Sigmoid colon (tissue), 6 donors: ENCODE measurements at regions not wholly inside any gene's neighbourhood (a gene's known extent, or its start where the extent isn't known, plus 50 kb on each side); places are given as distances from the start of the nearest gene placed in this dataset.

ENCODE experiments used
- DNase-seq: peaks from one replicate; pipeline ENCODE4 v3.0.0-alpha.2; 2019
- H3K27ac ChIP-seq, 4 donors: fragments of 200-600 bp; sonication (generic); one replicate each; pipeline ENCODE4 v1.5.1; 2016 to 2019; ENCODE audit warnings: mild to moderate bottlenecking in 1 of 4
- H3K27me3 ChIP-seq, 3 donors: fragments of 200-600 bp; sonication (generic); one replicate each; pipeline ENCODE4 v1.5.1; 2019; ENCODE audit warnings: mild to moderate bottlenecking in 1 of 3
- H3K36me3 ChIP-seq, 4 donors: fragments of 200-600 bp; sonication (generic); one replicate each; pipeline ENCODE4 v1.5.1; 2016 to 2019
- H3K4me1 ChIP-seq, 4 donors: fragments of 200-600 bp; sonication (generic); one replicate each; pipeline ENCODE4 v1.5.1; 2017 to 2019
- H3K4me3 ChIP-seq, 4 donors: fragments of 200-600 bp; sonication (generic); one replicate each; pipeline ENCODE4 v1.5.1; 2017 to 2019; ENCODE audit warnings: mild to moderate bottlenecking in 2 of 4, moderate library complexity in 1 of 4
- H3K9me3 ChIP-seq, 4 donors: fragments of 200-600 bp in 3 of 4; sonication (generic) in 3 of 4; one replicate each; pipeline versions ENCODE4 v1.5.1 to v1.6.1; 2013 to 2019
- EP300 ChIP-seq, 4 donors: sonication (generic); formaldehyde crosslinking; IDR thresholded peaks; one replicate each; pipeline ENCODE4 v1.6.1; 2017; ENCODE audit warnings: antibody characterized with exemption in 4 of 4
- POLR2A ChIP-seq, 2 donors: fragments of 450-650 bp; IDR thresholded peaks; one replicate each; pipeline ENCODE4 v1.6.1; 2016; ENCODE audit warnings: antibody characterized with exemption in 2 of 2, mild to moderate bottlenecking in 2 of 2, moderate library complexity in 2 of 2
- POLR2AphosphoS5 ChIP-seq, 4 donors: sonication (generic); formaldehyde crosslinking; IDR thresholded peaks; one replicate each; pipeline ENCODE4 v1.6.1; 2017; ENCODE audit warnings: antibody characterized with exemption in 4 of 4
- WGBS, 2 donors: extraction: QIAGEN DNeasy Blood & Tissue Kit; methylation state at CpG; one replicate each; pipeline ENCODE4 v1.1.7; 2013; 5-methylcytosine and 5-hydroxymethylcytosine counted together
- intact Hi-C: fragments of 100-400 bp; cut with DNase I; formaldehyde crosslinking; loops from one replicate; pipeline ENCODE4 v1.15.1; 2023
- TF ChIP-seq, protein P1 (sequence below), 4 experiments: fragments of 450-650 bp in 3 of 4; fragments of 200-600 bp in 1 of 4; IDR thresholded peaks; one replicate each; pipeline ENCODE4 v1.5.1; 2016 to 2019; ENCODE audit warnings: antibody characterized with exemption in 4 of 4, mild to moderate bottlenecking in 3 of 4, moderate library complexity in 2 of 4
- donor health status: healthy with polysubstance abuse.
- donor health status: healthy.

DNA sequence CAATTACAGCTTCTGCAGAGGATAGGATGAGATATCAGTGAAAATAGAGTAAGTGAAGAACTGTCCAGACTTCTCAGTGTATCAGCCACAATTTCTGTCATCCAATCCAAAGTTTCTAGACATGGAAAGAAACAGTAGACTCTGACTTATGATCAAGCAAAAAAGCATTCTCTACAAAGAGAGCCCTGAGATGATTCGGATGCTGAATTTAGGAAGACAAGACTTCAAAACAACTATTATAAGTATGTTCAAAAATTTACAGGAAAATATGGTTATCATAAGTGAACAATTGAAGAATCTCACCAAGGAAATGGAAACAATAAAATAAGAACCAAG, 238.2 kb upstream of the IRS2 start:
- TF ChIP-seq POLR2AphosphoS5 (IDR thresholded peaks at IDR 0.05) = no peak
- TF ChIP-seq EP300 (IDR thresholded peaks at IDR 0.05) = no peak
- TF ChIP-seq POLR2A (IDR thresholded peaks at IDR 0.05) = no peak
- 0 to 1% methylated on average over 1 of the region's 1 CpG for WGBS, 2 donors
- Histone ChIP-seq H3K4me1 (peaks cover 0 to 21% (median 19%) of the 10 kb centered on the region in 4 donors), H3K36me3 (no peaks in the 10 kb centered on the region), H3K4me3 (no peak overlapping the region), H3K27me3 (no peaks in the 10 kb centered on the region), H3K27ac (peak overlapping the region; percentile 74 to 86 (median 80)), H3K9me3 (no peaks in the 10 kb centered on the region)
- intact Hi-C loops = loop anchor here (5.0 to 10.0 kb wide), 3 partner anchors 127 to 870 kb away; no protein-coding TSS in a partner anchor
- DNase-seq = no peak

DNA sequence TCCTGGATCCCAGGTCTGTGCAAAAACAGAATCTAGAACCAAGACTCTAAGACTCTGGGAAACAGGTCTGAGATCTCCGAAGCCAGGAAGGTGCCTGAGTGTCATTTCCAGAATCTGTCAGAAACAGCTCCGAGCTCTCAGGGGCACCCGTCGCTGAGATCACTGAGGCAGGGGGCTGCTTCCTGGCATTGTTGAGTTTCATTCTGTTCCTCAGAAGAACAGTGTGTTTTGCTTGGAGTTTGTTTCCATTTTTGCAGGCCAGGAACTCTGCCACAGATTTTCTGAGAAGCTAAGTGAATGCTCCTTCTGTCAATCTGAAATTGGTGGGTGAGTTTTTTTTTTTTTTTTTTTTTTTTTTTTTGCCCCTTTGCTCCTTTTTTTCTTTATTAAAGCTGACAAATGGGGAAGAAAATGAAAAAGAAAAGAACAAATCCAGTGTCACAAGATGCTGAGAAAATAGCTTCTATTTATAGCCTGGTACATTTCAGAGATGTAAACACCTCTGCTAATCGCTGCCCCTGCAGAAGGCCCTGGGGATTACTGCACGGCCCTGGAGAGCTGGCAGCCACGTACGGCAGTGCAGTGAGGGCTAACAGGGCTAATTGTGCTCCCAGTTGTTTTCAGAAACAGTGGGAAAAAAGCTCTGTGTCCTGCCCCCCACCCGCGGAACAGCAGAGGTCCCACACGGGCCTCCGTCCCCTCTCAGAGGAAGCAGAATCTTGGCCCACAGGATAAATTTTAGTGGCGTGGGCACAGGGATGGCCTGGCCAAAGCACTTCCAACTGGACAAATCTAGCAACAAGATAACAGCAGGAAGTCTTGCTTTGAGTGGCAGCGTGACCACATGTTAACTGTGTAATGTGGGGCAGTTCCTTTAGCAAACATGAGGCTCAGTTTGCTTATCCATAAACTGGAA, 237.6 kb upstream of the IRS2 start:
- no peaks in the 10 kb centered on the region for H3K27me3 ChIP-seq
- intact Hi-C loops = loop anchor here (5.0 to 10.0 kb wide), 3 partner anchors 127 to 869 kb away; no protein-coding TSS in a partner anchor
- peak; percentile 85 for DNase-seq
- TF ChIP-seq POLR2A (IDR thresholded peaks at IDR 0.05) = no peak
- peak; percentile 41 to 72 (median 61) for TF ChIP-seq POLR2AphosphoS5 (IDR thresholded peaks at IDR 0.05)
- TF ChIP-seq EP300 (IDR thresholded peaks at IDR 0.05) = peak; percentile 33 to 76 (median 64)
- H3K4me1 ChIP-seq = peaks cover 0 to 21% (median 19%) of the 10 kb centered on the region in 4 donors
- peak overlapping the region; percentile 74 to 86 (median 80) for H3K27ac ChIP-seq
- H3K36me3 ChIP-seq = no peaks in the 10 kb centered on the region
- 59 to 63% methylated on average over 14 of the region's 14 CpGs for WGBS, 2 donors
- H3K9me3 ChIP-seq = no peaks in the 10 kb centered on the region
- H3K4me3 ChIP-seq = no peak overlapping the region

DNA sequence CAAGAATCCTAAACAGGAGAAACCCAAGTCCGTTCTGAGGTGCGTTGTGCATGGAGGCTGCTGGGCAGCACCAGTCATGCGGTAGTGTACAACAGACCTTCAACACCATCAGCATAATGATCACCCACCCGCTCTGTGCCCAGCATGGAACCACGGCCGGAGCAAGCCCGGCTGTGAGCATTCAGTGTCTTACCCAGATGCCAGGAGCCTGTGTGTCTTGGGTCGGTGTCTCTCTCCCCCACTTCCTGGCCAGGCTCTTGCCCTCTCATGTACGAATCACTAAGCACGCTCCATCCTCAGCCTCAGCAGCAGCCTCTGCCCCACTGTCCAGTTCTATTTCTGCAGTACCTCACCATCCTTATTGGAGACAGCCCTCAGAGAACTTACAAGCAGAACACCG, 231.6 kb upstream of the IRS2 start:
- DNase-seq = no peak
- H3K27ac ChIP-seq = no peak overlapping the region
- 85 to 86% methylated on average over 11 of the region's 11 CpGs for WGBS, 2 donors
- intact Hi-C loops = no loop called here
- no peaks in the 10 kb centered on the region for H3K27me3 ChIP-seq
- no peaks in the 10 kb centered on the region for H3K36me3 ChIP-seq
- H3K4me1 ChIP-seq = peaks cover 0 to 15% (median 7%) of the 10 kb centered on the region in 4 donors
- H3K4me3 ChIP-seq = no peak overlapping the region
- no peak for TF ChIP-seq EP300 (IDR thresholded peaks at IDR 0.05)
- no peak for TF ChIP-seq POLR2AphosphoS5 (IDR thresholded peaks at IDR 0.05)
- TF ChIP-seq, protein P1, sequence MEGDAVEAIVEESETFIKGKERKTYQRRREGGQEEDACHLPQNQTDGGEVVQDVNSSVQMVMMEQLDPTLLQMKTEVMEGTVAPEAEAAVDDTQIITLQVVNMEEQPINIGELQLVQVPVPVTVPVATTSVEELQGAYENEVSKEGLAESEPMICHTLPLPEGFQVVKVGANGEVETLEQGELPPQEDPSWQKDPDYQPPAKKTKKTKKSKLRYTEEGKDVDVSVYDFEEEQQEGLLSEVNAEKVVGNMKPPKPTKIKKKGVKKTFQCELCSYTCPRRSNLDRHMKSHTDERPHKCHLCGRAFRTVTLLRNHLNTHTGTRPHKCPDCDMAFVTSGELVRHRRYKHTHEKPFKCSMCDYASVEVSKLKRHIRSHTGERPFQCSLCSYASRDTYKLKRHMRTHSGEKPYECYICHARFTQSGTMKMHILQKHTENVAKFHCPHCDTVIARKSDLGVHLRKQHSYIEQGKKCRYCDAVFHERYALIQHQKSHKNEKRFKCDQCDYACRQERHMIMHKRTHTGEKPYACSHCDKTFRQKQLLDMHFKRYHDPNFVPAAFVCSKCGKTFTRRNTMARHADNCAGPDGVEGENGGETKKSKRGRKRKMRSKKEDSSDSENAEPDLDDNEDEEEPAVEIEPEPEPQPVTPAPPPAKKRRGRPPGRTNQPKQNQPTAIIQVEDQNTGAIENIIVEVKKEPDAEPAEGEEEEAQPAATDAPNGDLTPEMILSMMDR (IDR thresholded peaks at IDR 0.05) = no peak
- no peak for TF ChIP-seq POLR2A (IDR thresholded peaks at IDR 0.05)
- no peaks in the 10 kb centered on the region for H3K9me3 ChIP-seq

DNA sequence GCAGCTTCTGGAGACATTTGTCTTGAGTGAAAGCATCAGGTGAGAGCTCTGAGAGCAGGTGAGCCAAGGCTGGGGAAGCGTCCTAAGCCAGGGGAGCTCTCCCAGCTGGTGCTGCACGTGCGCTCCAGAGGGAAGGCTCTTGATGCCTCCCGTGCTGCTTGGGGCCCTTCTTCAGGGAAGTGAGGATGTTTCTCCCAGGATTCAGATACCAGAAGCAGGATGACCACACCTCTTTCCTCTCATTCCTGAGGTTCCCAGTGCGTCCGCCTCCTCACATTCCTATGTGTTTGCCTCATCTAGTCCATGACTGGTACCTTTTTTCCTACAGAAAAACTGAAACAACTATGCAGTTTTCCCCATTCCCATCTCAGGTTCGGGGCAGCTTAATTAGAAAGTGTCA, 231.0 kb upstream of the IRS2 start:
- Histone ChIP-seq H3K9me3 (no peaks in the 10 kb centered on the region), H3K4me1 (peaks cover 0 to 14% (median 4%) of the 10 kb centered on the region in 4 donors), H3K27me3 (no peaks in the 10 kb centered on the region), H3K36me3 (no peaks in the 10 kb centered on the region), H3K27ac (no peak overlapping the region), H3K4me3 (no peak overlapping the region)
- no peak for DNase-seq
- TF ChIP-seq POLR2A (IDR thresholded peaks at IDR 0.05) (no peak), EP300 (IDR thresholded peaks at IDR 0.05) (no peak), POLR2AphosphoS5 (IDR thresholded peaks at IDR 0.05) (no peak)
- TF ChIP-seq, protein P1 (IDR thresholded peaks at IDR 0.05) = no peak
- intact Hi-C loops = no loop called here
- WGBS, 2 donors = 64 to 67% methylated on average over 7 of the region's 7 CpGs

DNA sequence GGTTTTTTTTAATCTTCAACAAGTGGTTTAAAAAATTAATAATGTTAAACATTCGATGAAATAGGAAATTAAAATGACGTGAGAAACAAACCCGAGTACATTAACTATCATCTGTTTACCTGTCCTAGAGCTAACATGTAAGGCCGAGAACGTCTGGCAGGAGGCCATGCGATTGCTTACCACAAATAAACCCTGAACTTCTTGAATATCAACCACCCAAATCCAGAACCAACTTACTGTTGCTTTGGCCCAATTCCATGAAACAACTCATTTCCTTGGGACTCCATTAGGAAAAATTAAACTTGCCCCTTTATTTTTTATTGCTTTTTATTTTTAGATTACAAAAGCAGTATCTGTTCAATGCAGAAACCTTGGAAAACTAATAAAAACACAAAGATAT, 228.9 kb upstream of the IRS2 start:
- no peaks in the 10 kb centered on the region for H3K27me3 ChIP-seq
- intact Hi-C loops = no loop called here
- peak overlapping the region in 1 of 4 donors; percentile 27 for H3K27ac ChIP-seq
- no peaks in the 10 kb centered on the region for H3K36me3 ChIP-seq
- H3K9me3 ChIP-seq = no peaks in the 10 kb centered on the region
- no peak overlapping the region for H3K4me3 ChIP-seq
- TF ChIP-seq POLR2AphosphoS5 (IDR thresholded peaks at IDR 0.05) (no peak), POLR2A (IDR thresholded peaks at IDR 0.05) (no peak), EP300 (IDR thresholded peaks at IDR 0.05) (no peak)
- TF ChIP-seq, protein P1 (IDR thresholded peaks at IDR 0.05) = no peak
- 65 to 79% methylated on average over 6 of the region's 6 CpGs for WGBS, 2 donors
- H3K4me1 ChIP-seq = peaks cover 0 to 14% (median 4%) of the 10 kb centered on the region in 4 donors
- DNase-seq = no peak
